ENCODE measurements at regions not wholly inside any gene's neighbourhood (a gene's known extent, or its start where the extent isn't known, plus 50 kb on each side); places are given as distances from the start of the nearest gene placed in this dataset.

- Histone ChIP-seq H3K9me3 (ENCODE audit: control insufficient read depth, insufficient read depth, low read depth, low read length) (no peaks in the 10 kb centered on the region), H3K36me3 (ENCODE audit: control insufficient read depth in 2 of 2, insufficient read depth in 1 of 2, low read length in 2 of 2) (peaks cover 0 to 10% of the 10 kb centered on the region in 2 experiments; a peak in 1 of 3 replicates), H3K4me3 (ENCODE audit: low read depth, low read length) (no peak overlapping the region), H3K4me1 (ENCODE audit: control insufficient read depth, insufficient read depth, low read length) (peaks cover 17% of the 10 kb centered on the region), H3K27ac (ENCODE audit: extremely low read depth, low read depth, low read length) (peak overlapping the region; percentile 70)
- ChIA-PET POLR2A (no interaction called here), CTCF (interaction anchor here (0.5 to 1.7 kb wide), 6 partner anchors 13 to 391 kb away, joined by 3 to 10 read pairs (median 4); partner anchors contain the start of gene IL12A)
- TF ChIP-seq ZNF510 (tag by site-specific recombination; IDR thresholded peaks at IDR 0.05; ENCODE audit: insufficient replicate concordance) (no peak), ZNF76 (tag by site-specific recombination; IDR thresholded peaks at IDR 0.05; ENCODE audit: borderline replicate concordance, low read depth) (no peak), BCL11B (tag by site-specific recombination; IDR thresholded peaks at IDR 0.05; ENCODE audit: low read depth) (peak; percentile 66; the same call in 1 of the 2 replicates), ZNF791 (tag by site-specific recombination; IDR thresholded peaks at IDR 0.05) (no peak), ZNF184 (tag by site-specific recombination; IDR thresholded peaks at IDR 0.05) (no peak), ZNF692 (tag by site-specific recombination; IDR thresholded peaks at IDR 0.05) (no peak), INSM2 (tag by site-specific recombination; IDR thresholded peaks at IDR 0.05) (peak; percentile 66; the same call in 1 of the 2 replicates), ZBTB11 (tag by site-specific recombination; conservative IDR thresholded peaks at IDR 0.05; ENCODE audit: low read depth) (no peak), ZNF404 (tag by site-specific recombination; IDR thresholded peaks at IDR 0.05) (no peak), ZNF513 (tag by site-specific recombination; IDR thresholded peaks at IDR 0.05) (no peak), ZNF423 (tag by site-specific recombination; IDR thresholded peaks at IDR 0.05) (no peak), ZBTB44 (tag by site-specific recombination; IDR thresholded peaks at IDR 0.05) (peak; percentile 65; the same call in 1 of the 2 replicates), HIC1 (tag by site-specific recombination; IDR thresholded peaks at IDR 0.05) (peak; percentile 21; the same call in 1 of the 2 replicates), ZNF174 (tag by site-specific recombination; IDR thresholded peaks at IDR 0.05) (no peak), ZBTB6 (tag by site-specific recombination; IDR thresholded peaks at IDR 0.05) (no peak), ZNF26 (tag by site-specific recombination; IDR thresholded peaks at IDR 0.05) (no peak), ZNF169 (tag by site-specific recombination; IDR thresholded peaks at IDR 0.05) (no peak), ZIC2 (tag by site-specific recombination; IDR thresholded peaks at IDR 0.05) (peak; percentile 68), ZNF654 (tag by site-specific recombination; IDR thresholded peaks at IDR 0.05; ENCODE audit: low read depth) (0 out of 2 replicates have a peak, but pooled peaks have one; percentile 3), ZNF843 (tag by site-specific recombination; IDR thresholded peaks at IDR 0.05) (peak; percentile 92), GLIS1 (tag by site-specific recombination; IDR thresholded peaks at IDR 0.05) (peak; percentile 58), ZNF140 (tag by site-specific recombination; IDR thresholded peaks at IDR 0.05) (no peak)
Measured at GRCh38 chr3:159865041-159865579, 123.5 kb upstream of the IL12A start.

All from HEK293 (cell line).